DMS114 treated with DMSO at 0.1 percent for 48 hours (cell line): ENCODE measurements at regions not wholly inside any gene's neighbourhood (a gene's known extent, or its start where the extent isn't known, plus 50 kb on each side); places are given as distances from the start of the nearest gene placed in this dataset.

Source experiments
- DNase-seq: peaks from one replicate; lab custom pipeline; 2025; ENCODE audit not compliant: unreplicated experiment; lab: John Stamatoyannopoulos, UW

DNA sequence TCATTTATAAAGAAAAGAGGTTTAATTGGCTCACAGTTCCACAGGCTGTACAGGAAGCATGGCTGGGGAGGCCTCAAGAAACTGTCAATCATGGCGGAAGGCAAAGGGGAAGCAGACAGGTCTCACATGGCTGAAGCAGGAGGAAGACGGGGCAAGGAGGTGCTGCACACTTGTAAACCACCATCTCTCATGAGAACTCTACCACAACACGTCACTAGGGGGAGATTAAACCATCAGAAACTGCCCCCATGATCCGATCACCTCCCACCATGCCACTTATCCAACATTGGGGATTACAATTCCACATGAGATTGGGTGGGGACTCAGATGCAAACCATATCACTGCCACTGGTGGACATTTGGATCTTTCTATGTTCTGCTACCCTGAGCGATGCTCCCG is 351.4 kb downstream of the NPHP4 start:
- DNase-seq = no peak

GRCh38 chr1:5639106-5639722 is 353.0 kb downstream of the NPHP4 start:
- no peak for DNase-seq

DNA sequence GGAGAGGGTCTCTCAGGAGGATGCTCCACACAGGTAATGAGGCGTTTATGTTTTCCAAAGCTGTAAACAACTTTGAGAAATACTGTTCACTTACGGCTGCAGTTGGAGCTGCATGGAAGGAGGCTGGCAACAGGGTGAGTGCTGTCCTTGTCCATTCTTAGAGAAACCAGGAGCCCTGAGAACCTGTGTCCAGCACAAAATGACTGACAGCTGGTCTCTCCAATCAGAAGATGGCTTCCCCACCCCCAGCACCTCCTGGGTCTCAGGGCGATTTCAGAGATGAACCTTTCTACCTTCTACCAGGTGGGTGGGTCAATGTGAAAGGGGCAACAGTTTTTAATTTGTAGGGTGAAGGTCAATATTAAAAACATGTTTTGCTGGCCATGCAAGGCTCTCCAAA is 353.6 kb downstream of the NPHP4 start:
- no peak for DNase-seq

DNA sequence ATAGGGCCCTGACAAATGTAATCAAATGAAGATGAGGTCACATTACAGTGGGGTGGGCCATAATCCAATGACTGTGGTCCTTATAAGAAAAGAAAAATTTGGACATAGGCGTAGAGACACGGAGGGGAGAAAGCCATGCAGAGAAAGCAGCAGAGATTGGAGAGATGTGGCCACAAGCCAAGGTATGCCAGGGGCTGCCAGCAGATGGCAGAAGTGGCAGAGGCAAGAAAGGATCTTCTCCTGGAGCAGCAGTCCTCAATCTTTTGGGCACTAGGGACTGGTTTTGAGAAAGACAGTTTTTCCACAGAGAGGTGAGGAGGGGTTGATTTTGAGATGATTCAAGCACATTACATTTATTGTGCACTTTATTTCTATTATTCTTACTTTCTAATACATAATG is 355.1 kb downstream of the NPHP4 start:
- peak; percentile 25 for DNase-seq

DNA sequence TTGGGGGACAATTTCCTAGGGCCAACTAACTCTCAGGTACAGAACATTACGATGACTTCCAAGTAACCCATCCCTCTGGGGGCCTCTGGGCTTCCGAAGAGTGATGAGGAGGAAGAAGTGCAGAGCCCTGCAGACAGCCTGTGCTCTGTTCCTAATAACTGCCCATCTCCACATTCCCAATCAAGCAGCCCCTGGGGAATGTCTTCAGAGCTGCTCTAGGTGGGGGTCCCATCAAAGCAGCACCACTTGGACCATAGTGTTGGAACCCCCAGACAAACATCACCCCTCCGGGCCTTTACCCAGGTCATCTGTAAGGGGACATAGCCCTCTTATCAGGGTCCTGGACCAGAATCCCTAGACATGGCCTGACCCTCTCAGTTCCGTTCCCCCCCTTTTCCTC is 357.3 kb downstream of the NPHP4 start:
- DNase-seq = no peak

GRCh38 chr1:5632814-5633213 is 359.4 kb downstream of the NPHP4 start:
- DNase-seq = no peak

DNA sequence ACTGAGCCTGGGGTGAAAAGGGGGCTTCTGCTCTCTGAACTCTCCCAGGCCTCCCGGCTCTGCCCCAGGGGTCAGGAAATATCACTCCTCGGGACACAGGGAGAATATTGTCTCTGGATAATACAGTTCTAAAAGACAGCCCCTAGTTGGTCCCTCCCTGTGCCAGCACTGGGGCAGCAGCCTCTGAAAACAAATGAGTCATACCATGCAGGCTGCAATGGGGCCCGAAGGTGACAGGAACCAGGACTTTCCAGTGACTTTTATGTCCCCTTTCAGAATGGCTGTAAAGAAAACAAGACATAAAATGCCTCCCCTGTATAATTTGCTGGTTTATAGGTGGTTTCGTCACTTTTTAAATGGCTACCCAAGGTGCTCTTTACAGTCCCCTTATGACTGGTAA is 360.0 kb downstream of the NPHP4 start:
- no peak for DNase-seq

- no peak for DNase-seq
Measured at GRCh38 chr1:5628416-5628815, 363.8 kb downstream of the NPHP4 start.

DNA sequence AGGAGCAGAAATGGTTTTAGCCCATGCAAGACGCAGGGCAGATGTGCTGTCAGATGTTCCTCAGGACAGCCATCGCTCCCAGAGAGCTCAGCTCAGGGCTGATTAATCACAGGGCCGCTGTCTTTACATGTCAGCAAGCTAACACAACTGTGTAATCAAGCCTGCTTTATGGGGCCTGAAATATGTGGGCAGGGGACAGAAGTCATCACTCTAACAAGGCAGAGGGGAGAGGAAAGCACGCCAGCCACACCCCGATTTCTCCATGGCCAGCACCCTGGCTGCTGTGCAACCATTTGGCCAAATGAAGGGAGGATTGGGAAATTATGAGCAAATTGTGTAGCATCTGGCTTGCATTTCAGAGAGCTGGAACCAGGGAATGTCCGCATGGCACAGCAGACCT is 368.8 kb downstream of the NPHP4 start:
- DNase-seq = no peak

DNA sequence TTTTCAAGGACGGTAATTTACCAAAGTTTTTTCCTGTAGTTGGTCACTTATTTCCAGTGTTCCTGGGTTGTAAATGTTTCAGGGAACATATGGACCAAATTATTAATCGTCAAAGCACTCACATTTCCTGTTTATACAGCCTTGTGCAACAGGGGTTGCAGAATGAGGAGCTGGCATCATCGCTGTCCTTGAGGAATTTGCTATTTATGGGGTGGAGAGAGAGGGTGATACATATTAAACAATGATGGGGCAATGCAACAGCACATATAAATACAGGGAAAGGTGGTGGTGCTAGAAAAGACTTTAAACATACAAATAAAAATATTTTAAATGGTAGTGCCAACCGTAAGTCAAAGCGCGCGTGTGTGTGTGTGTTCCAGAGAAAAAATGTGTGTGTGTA is 369.8 kb downstream of the NPHP4 start:
- no peak for DNase-seq

DNA sequence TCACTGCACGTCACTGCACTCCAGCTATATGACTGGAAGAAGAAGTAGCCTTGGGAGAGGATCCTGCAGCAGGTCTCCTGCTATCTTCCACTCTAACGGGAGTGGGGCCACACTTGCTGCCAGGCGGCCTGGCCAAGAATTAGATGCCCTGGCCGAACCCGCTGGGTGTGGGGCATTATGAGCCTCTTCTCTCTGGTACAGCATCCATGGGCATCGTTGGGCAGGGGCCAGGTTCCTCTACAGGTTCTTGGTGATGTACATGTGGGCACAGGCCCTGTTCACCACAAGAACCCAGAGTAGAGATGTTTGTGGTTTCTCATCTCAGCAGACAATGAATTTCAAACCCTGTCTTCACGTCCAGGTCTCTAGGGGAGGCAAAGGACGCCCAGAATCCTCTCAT is 370.5 kb downstream of the NPHP4 start:
- DNase-seq = no peak

DNA sequence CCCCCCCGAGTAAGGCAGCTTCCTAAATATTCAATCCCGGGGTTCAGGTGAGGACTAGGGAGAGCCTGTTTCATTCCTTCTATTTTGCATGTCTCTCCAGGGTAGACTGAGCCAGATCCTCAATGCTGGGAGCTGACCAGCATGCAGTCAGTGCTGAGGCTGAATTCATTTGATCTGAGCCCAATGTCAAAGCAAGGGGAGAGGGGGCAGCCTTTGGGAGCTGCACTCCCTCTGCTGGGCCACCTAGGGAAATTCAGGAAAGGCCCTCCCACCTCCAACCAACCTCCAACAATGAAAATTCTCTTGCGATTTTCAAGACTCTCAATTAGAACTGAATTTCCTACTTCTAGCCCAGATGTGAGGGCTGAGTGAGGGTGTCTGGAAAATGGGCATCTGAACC is 371.2 kb downstream of the NPHP4 start:
- peak; percentile 47 for DNase-seq

DNA sequence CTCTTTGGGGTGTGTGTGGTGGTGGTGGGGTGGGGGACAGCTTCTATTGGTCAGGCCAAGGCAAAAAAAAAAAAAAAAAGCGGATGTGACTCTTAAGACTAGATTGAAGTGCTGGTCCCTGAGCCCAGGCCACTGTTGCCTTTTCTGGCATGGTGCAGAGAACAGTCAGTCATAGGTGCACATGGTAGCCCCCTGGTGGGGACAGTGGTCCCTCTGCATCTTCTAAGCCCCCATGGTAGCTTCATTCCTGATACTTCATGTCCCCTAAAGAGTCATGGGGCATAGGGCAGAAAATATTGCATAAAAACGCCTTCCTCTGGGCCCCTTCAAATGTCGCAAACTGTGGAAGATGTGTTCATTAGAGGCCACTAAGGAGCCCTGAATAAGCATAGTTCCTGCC is 371.8 kb downstream of the NPHP4 start:
- DNase-seq = no peak

- DNase-seq = no peak
Measured at GRCh38 chr1:5619469-5619868, 372.8 kb downstream of the NPHP4 start.

DNA sequence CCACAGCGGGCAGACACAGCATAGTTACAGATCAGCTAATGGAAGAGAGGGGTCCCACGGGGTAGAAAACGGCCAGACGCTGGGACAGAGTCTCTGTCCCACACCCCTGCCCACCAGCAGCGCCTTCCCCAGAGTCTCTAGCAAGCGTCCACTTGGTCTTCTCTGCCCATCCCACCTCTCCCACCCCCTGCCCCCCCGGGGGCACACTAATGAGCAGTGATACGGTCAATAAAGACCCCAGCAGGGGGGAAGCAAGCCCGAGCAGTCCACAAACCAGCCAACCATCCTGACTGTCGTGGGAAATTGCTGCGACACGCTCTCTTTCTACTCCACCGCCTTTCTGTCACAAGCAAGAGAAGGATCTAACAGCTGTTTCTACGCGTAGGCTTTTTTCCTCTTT is 374.7 kb downstream of the NPHP4 start:
- no peak for DNase-seq

- DNase-seq = no peak
Measured at GRCh38 chr1:5617179-5617520, 375.1 kb downstream of the NPHP4 start.

- no peak for DNase-seq
Measured at GRCh38 chr1:5616366-5617178, 375.7 kb downstream of the NPHP4 start.

GRCh38 chr1:5615076-5615475 is 377.1 kb downstream of the NPHP4 start:
- DNase-seq = no peak

GRCh38 chr1:5613900-5614299 is 378.3 kb downstream of the NPHP4 start:
- no peak for DNase-seq

DNA sequence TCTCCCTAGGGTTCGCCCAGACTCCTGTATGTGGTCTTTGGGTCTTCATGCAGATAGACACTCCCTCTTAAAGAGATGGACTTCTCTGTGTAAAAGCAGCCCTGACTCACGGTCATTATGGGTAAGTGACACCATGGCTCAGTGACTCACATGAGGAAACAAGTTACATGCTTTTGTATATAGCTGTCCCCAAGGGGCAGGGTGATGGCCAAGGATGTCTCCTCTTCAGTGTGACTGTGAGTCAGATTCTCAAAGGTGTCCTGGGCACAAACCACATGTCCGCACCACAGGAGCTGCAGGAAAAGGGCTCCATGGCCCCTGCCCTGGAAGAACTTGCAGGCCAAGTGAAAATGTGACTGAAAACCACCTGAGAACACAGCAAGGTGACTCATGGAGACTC is 380.4 kb downstream of the NPHP4 start:
- no peak for DNase-seq

- no peak for DNase-seq
Measured at GRCh38 chr1:5611431-5611830, 380.8 kb downstream of the NPHP4 start.

- DNase-seq = no peak
Measured at GRCh38 chr1:5610432-5610831, 381.8 kb downstream of the NPHP4 start.
